ACHN (cell line): ENCODE measurements at regions not wholly inside any gene's neighbourhood (a gene's known extent, or its start where the extent isn't known, plus 50 kb on each side); places are given as distances from the start of the nearest gene placed in this dataset.

Source experiments
- DNase-seq: peaks from one replicate; pipeline ENCODE4 v3.0.0-alpha.2; 2015
- in situ Hi-C: cut with HindIII; loops from 2 replicates; pipeline ENCODE4 v1.10.0; 2017; ENCODE audit warnings: low sequenced_read_pairs, low pct_ligation_motif_present, low pct_unique_long_range_greater_than_20kb

GRCh38 chrX:25941559-25942250 lies 196.4 kb upstream of the MAGEB18 start:
- peak; percentile 8 for DNase-seq
- in situ Hi-C loops: no loop called here

DNA sequence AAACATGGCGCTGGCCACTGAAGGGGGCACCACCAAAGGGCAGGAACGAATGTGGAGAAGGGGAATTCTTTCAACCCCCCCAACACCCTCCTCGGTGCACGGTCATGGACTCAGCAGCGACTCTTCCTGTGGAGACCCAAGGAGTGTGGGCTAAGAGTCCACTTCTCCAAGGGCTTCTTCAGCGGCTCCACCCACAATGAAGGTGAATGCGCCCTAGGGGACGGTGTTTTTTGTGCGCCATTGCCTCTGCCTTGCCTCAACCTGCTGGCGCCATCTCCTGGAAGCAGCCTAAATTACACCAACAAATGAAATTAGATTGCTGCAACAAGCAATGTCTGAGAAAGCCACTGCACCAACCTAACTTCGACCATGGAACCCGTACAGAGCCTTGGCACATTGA lies 169.2 kb upstream of the MAGEB18 start:
- DNase-seq: peak; percentile 33
- in situ Hi-C loops: no loop called here

DNA sequence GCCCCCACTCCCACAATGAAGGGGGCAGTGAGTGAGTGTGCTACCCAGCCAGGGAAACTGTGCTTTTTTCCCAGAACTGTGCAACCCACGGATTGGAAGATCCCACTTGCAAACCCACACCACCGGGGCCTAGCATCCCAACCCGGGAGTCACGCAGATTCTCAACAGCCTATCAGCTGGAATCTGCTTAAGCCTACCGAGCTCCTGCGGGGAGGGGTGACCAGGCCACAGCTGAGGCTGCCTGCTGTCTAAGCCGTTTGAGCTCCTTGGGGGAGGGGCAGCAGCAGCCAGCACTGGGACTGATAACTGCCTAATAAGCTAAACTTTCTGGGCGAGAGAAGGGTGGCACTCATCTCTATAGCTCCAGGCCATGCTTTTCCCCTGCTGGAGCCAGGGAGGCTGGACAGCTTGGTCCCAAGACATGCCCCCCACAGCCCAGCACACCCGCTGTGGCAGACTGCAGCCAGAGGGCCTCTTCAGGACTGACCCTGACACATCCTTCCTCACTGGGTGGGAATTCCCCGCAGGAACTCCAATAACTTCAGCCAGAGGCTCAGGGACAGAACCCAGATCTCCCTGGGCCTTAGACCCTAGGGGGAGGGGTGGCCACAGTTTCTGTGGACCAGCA lies 161.3 kb upstream of the MAGEB18 start:
- in situ Hi-C loops: no loop called here
- no peak for DNase-seq

- no peak for DNase-seq
- in situ Hi-C loops: no loop called here
These were observed 139.5 kb upstream of the MAGEB18 start for GRCh38 chrX:25998687-25999086.

DNA sequence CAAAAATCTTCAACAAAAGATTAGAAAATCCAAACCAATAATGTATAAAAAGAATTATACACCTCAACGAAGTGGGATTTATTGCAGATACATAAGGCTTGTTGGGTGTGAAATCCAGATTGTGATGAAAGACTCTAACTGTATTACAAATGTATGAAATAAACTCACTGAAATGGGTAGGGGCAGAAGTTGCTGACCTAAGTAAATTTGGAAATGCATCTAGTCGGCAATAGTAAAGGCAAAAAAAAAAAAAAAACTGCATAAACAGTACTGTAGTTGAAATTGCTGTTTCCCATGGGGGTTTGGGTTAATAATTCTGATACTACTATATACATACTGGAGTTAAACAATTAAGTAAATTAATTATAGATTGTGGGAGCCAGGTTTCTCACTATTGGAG lies 130.7 kb upstream of the MAGEB18 start:
- no peak for DNase-seq
- in situ Hi-C loops: no loop called here

DNA sequence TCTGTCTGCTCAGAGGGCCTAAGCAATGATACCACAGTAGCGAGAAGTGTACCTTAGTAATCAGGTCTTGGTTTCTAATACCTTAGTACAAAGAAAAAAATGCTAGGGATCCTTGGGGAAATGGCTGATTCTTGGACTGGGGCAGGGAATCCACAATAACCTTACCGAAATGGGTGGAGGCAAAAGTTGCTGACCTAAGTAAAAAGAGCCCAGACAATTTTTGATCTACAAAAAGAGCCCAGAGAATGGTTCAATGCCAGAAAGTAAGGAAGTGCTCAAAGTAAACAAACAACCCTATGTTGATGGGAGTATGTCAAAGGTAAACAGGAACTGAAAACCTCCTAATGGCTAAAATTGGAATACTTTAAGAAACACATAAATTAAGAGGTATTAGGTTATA lies 130.1 kb upstream of the MAGEB18 start:
- in situ Hi-C loops: no loop called here
- no peak for DNase-seq

- in situ Hi-C loops: no loop called here
- DNase-seq: no peak
These were observed 129.5 kb upstream of the MAGEB18 start for GRCh38 chrX:26008691-26009090.

DNA sequence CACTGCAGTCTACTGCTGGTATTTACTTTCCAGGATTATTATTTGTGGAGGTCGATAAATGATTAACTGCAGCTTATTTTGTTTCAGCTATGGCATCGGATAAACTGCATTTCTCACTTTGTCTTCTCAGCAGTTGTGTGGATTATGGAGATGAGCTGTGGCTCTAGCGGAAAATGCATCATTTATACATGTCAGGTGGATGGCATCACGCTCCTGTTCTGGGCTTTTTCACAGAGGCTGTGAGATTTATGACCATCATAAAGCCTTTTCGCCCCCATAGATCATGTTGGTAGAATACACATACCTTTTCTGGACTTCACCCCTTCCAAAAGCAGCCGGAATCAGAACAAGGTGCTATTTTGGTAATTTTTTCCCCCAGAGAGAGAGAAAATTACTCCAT lies 118.8 kb upstream of the MAGEB18 start:
- DNase-seq: no peak
- in situ Hi-C loops: no loop called here

DNA sequence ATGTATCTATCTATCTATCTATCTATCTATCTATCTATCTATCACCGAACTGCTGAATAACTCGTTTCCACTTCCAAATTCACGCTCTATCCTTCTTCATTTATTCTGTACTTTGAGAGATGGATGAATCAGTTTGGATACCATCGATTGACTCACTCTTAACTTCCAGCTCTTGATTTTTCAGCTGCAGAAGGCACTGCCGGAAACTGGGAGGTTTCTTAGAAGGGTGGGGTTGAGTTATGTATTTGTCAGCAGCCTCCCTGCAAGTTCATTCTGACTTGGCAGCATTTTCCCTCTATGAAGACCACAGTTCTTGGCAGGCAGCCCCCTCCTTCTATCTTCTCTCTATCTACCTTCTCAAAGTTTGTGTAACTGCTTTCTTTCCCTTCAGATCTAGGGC lies 112.0 kb upstream of the MAGEB18 start:
- in situ Hi-C loops: no loop called here
- no peak for DNase-seq

DNA sequence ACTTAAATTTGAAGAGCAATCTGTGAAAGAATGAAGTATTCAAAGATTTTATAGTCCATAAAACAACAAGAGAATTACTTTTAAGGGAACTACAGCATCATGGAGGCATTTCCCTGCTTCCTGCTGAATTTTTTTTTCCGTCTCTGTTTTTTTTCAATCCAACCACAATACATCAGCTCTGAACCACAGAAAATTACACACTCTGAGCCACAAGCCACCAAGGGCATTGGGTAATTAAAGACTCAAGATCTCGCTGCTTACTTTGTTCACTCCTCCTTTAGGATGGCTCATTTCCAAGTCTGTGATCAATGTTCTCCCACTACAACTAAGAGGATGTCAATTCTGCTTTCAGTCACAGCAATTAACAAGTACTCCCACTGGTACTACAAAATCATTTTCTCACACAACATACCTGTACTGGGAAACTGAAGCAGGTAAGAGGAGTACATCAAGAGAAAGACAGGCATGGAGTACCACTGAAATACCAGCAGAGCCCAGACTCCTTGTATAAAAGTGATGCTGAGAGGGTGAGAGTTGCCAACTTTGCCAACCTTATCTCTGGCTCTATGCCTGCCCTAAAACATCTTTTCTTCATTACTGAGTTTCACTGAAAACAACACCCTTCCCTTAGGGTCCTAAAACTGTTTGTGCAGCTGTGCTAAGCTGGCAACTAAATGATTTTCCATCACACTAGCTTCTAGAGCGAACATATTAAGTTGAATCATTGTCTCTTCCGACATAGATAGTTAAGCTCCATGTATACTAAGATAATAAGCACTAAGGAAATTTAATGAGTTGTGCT lies 105.8 kb upstream of the MAGEB18 start:
- in situ Hi-C loops: no loop called here
- DNase-seq: no peak

DNA sequence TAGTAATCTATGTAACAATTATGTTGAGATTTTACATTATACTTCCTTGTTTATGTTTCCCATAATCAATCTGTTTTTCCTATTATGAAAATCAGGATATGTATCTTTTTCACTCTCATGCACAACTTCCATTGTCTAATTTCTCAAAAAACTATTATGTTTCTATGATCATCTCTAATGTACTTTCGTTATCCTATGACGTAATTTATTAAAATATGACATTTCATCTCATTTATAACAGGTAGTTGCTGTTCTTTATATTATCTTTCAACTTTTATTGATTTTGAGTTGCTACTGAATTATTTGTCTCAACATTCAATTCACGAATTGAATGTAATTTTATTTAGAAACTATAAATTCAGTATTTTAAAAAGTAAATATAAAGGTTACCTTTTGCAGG lies 100.8 kb upstream of the MAGEB18 start:
- in situ Hi-C loops: no loop called here
- no peak for DNase-seq

- in situ Hi-C loops: no loop called here
- no peak for DNase-seq
These were observed 88.0 kb upstream of the MAGEB18 start for GRCh38 chrX:26050099-26050498.

DNA sequence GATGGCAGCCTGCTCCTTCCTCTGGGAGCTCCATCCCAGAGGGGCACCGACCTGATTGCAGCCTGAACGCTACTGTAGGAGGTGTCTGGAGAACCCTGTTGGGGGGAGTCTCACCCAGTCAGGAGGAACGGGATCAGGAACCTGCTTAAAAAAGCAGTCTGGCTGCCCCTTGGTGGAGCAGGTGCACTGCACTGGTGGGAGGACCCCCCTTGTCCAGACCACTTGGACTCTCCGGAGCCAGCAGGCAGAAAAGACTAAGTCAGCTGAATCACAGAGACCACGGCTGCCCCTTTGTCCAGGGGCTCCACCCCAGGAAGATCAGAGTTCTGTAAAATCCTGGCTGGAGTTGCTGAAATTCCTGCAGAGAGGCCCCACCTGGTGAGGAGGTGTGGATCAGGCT lies 67.3 kb upstream of the MAGEB18 start:
- DNase-seq: no peak
- in situ Hi-C loops: no loop called here

GRCh38 chrX:26071618-26072017 lies 66.5 kb upstream of the MAGEB18 start:
- in situ Hi-C loops: no loop called here
- DNase-seq: no peak

- no peak for DNase-seq
- in situ Hi-C loops: no loop called here
These were observed 55.0 kb upstream of the MAGEB18 start for GRCh38 chrX:26083093-26083492.
